HEK293 (cell line): ENCODE measurements at regions not wholly inside any gene's neighbourhood (a gene's known extent, or its start where the extent isn't known, plus 50 kb on each side); places are given as distances from the start of the nearest gene placed in this dataset.

Source experiments
- CTCF ChIA-PET: fragments of 350-600 bp; formaldehyde crosslinking; extraction: SDS; loops from one replicate; lab custom pipeline; 2021; ENCODE audit warnings: antibody characterized with exemption; lab: Yijun Ruan, JAX
- POLR2A ChIA-PET: fragments of 300-600 bp; formaldehyde crosslinking; extraction: SDS; loops from one replicate; lab custom pipeline; 2020; ENCODE audit warnings: antibody characterized with exemption, inconsistent platforms; lab: Yijun Ruan, JAX
- H3K27ac ChIP-seq: fragments of 200-500 bp; sonication (Bioruptor generic); 2 replicates; pipeline ENCODE4 v1.5.1; 2014; ENCODE audit warnings: low read depth, low read length, control low read depth, inconsistent platforms; ENCODE audit errors: extremely low read depth
- H3K36me3 ChIP-seq, 2 experiments: fragments of 200-500 bp in 1 of 2; sonication (Bioruptor generic) in 1 of 2; 1 replicate in 1 of 2; 2 replicates in 1 of 2; pipeline ENCODE4 v1.5.1; 2014 to 2017; ENCODE audit warnings: inconsistent platforms in 2 of 2, low read length in 2 of 2; ENCODE audit not compliant: control insufficient read depth in 2 of 2, insufficient read depth in 1 of 2
- H3K4me1 ChIP-seq: fragments of 200-500 bp; sonication (Bioruptor generic); 2 replicates; pipeline ENCODE4 v1.5.1; 2014; ENCODE audit warnings: mild to moderate bottlenecking, low read length, inconsistent platforms; ENCODE audit not compliant: control insufficient read depth, insufficient read depth
- H3K4me3 ChIP-seq: 2 replicates; pipeline ENCODE4 v1.5.1; 2011; ENCODE audit warnings: low read depth, mild to moderate bottlenecking, control low read depth, low read length, moderate library complexity
- H3K9me3 ChIP-seq: fragments of 200-500 bp; sonication (Bioruptor generic); 2 replicates; pipeline ENCODE4 v1.5.1; 2014; ENCODE audit warnings: low read depth, low read length, inconsistent platforms; ENCODE audit not compliant: control insufficient read depth, insufficient read depth
- BCL11B ChIP-seq: fragments of 450-650 bp; formaldehyde crosslinking; IDR thresholded peaks from 2 replicates; pipeline ENCODE4 v1.5.1; 2016; ENCODE audit warnings: low read depth, missing biosample characterization, missing genetic modification characterization
- GLI4 ChIP-seq: fragments of 450-650 bp; formaldehyde crosslinking; IDR thresholded peaks from 2 replicates; pipeline ENCODE4 v1.5.1; 2016; ENCODE audit warnings: missing biosample characterization, missing genetic modification characterization
- HOXA7 ChIP-seq: sonication (generic); formaldehyde crosslinking; IDR thresholded peaks from 2 replicates; pipeline ENCODE4 v1.8.1; 2022; ENCODE audit warnings: missing genetic modification reagents, borderline replicate concordance
- KLF8 ChIP-seq: fragments of 450-650 bp; formaldehyde crosslinking; IDR thresholded peaks from 2 replicates; pipeline ENCODE4 v1.5.1; 2016; ENCODE audit warnings: missing biosample characterization, missing genetic modification characterization
- MZF1 ChIP-seq: fragments of 450-650 bp; formaldehyde crosslinking; IDR thresholded peaks from 2 replicates; pipeline ENCODE4 v1.5.1; 2017; ENCODE audit warnings: missing biosample characterization, missing genetic modification characterization, borderline replicate concordance
- PATZ1 ChIP-seq: fragments of 450-650 bp; formaldehyde crosslinking; IDR thresholded peaks from 2 replicates; pipeline ENCODE4 v1.5.1; 2016; ENCODE audit warnings: missing biosample characterization, missing genetic modification characterization
- PRDM2 ChIP-seq: fragments of 450-650 bp; formaldehyde crosslinking; IDR thresholded peaks from 2 replicates; pipeline ENCODE4 v1.5.1; 2016; ENCODE audit warnings: missing biosample characterization, missing genetic modification characterization, borderline replicate concordance
- REPIN1 ChIP-seq: fragments of 450-650 bp; formaldehyde crosslinking; IDR thresholded peaks from 2 replicates; pipeline ENCODE4 v1.5.1; 2017; ENCODE audit warnings: missing biosample characterization, missing genetic modification characterization, low read depth
- SALL2 ChIP-seq: fragments of 450-650 bp; formaldehyde crosslinking; IDR thresholded peaks from 2 replicates; pipeline ENCODE4 v1.5.0; 2017; ENCODE audit warnings: missing biosample characterization, mild to moderate bottlenecking, missing genetic modification characterization, borderline replicate concordance
- SP7 ChIP-seq: fragments of 450-650 bp; formaldehyde crosslinking; IDR thresholded peaks from 2 replicates; pipeline ENCODE4 v1.5.1; 2016; ENCODE audit warnings: missing biosample characterization, missing genetic modification characterization
- TSHZ1 ChIP-seq: fragments of 450-650 bp; formaldehyde crosslinking; IDR thresholded peaks from 2 replicates; pipeline ENCODE4 v1.5.1; 2016; ENCODE audit warnings: missing biosample characterization, missing genetic modification characterization, borderline replicate concordance
- ZBTB48 ChIP-seq: fragments of 450-650 bp; formaldehyde crosslinking; IDR thresholded peaks from 2 replicates; pipeline ENCODE4 v1.5.1; 2016; ENCODE audit warnings: missing biosample characterization, missing genetic modification characterization
- ZNF157 ChIP-seq: fragments of 450-650 bp; formaldehyde crosslinking; IDR thresholded peaks from 2 replicates; pipeline ENCODE4 v1.5.1; 2016; ENCODE audit warnings: missing biosample characterization, missing genetic modification characterization
- ZNF18 ChIP-seq: fragments of 450-650 bp; formaldehyde crosslinking; IDR thresholded peaks from 2 replicates; pipeline ENCODE4 v1.5.1; 2016; ENCODE audit warnings: missing biosample characterization, missing genetic modification characterization
- ZNF302 ChIP-seq: fragments of 450-650 bp; formaldehyde crosslinking; IDR thresholded peaks from 2 replicates; pipeline ENCODE4 v1.5.1; 2016; ENCODE audit warnings: missing biosample characterization, missing genetic modification characterization, low read depth
- ZNF394 ChIP-seq: fragments of 450-650 bp; formaldehyde crosslinking; IDR thresholded peaks from 2 replicates; pipeline ENCODE4 v1.5.1; 2016; ENCODE audit warnings: missing biosample characterization, missing genetic modification characterization, mild to moderate bottlenecking, moderate library complexity, borderline replicate concordance
- ZNF654 ChIP-seq: fragments of 450-650 bp; formaldehyde crosslinking; IDR thresholded peaks from 2 replicates; pipeline ENCODE4 v1.5.1; 2016; ENCODE audit warnings: low read depth, missing biosample characterization, missing genetic modification characterization
- ZNF670 ChIP-seq: fragments of 450-650 bp; formaldehyde crosslinking; IDR thresholded peaks from 2 replicates; pipeline ENCODE4 v1.5.1; 2016; ENCODE audit warnings: missing biosample characterization, missing genetic modification characterization, low read depth
- ZSCAN16 ChIP-seq: fragments of 450-650 bp; formaldehyde crosslinking; IDR thresholded peaks from 2 replicates; pipeline ENCODE4 v1.5.1; 2016; ENCODE audit warnings: missing biosample characterization, missing genetic modification characterization
- ZSCAN30 ChIP-seq: fragments of 450-650 bp; IDR thresholded peaks from 2 replicates; pipeline ENCODE4 v1.5.1; 2018; ENCODE audit warnings: missing biosample characterization, mild to moderate bottlenecking, missing genetic modification characterization, moderate library complexity
- ZSCAN4 ChIP-seq: fragments of 450-650 bp; formaldehyde crosslinking; IDR thresholded peaks from 2 replicates; pipeline ENCODE4 v1.5.1; 2017; ENCODE audit warnings: missing biosample characterization, missing genetic modification characterization

GRCh38 chr5:3389471-3390026 lies 206.1 kb upstream of the IRX1 start:
- no peak for TF ChIP-seq ZSCAN16
- no peak for TF ChIP-seq ZBTB48 (tag by site-specific recombination)
- TF ChIP-seq ZNF394 (tag by site-specific recombination): no peak
- TF ChIP-seq PRDM2 (tag by site-specific recombination): no peak
- no peak for TF ChIP-seq REPIN1 (tag by site-specific recombination)
- no peak for TF ChIP-seq ZNF654 (tag by site-specific recombination)
- TF ChIP-seq ZNF157: no peak
- no peak for TF ChIP-seq MZF1 (tag by site-specific recombination)
- no peak for TF ChIP-seq PATZ1 (tag by site-specific recombination)
- no peak for TF ChIP-seq ZNF670 (tag by site-specific recombination)
- no peaks in the 10 kb centered on the region for H3K9me3 ChIP-seq
- H3K36me3 ChIP-seq: no peaks in the 10 kb centered on the region
- POLR2A ChIA-PET: no interaction called here
- no peak overlapping the region for H3K4me3 ChIP-seq
- no peak overlapping the region for H3K27ac ChIP-seq
- no peaks in the 10 kb centered on the region for H3K4me1 ChIP-seq
- CTCF ChIA-PET: interaction anchor here (0.5 kb wide), 1 partner anchor 947 kb away, joined by 3 read pairs; no protein-coding TSS in a partner anchor

- Histone ChIP-seq H3K27ac (no peak overlapping the region), H3K36me3 (no peaks in the 10 kb centered on the region), H3K9me3 (no peaks in the 10 kb centered on the region), H3K4me1 (no peaks in the 10 kb centered on the region), H3K4me3 (no peak overlapping the region)
- ChIA-PET POLR2A (no interaction called here), CTCF (no interaction called here)
- TF ChIP-seq BCL11B (tag by site-specific recombination) (no peak), ZSCAN4 (tag by site-specific recombination) (no peak), ZNF302 (tag by site-specific recombination) (no peak), TSHZ1 (tag by site-specific recombination) (no peak), ZSCAN30 (tag by site-specific recombination) (no peak), SP7 (tag by site-specific recombination) (no peak), GLI4 (tag by site-specific recombination) (no peak), SALL2 (no peak), ZNF18 (tag by site-specific recombination) (no peak), HOXA7 (CRISPR knock-in tag) (no peak), KLF8 (tag by site-specific recombination) (no peak)
These were observed 209.0 kb upstream of the IRX1 start for GRCh38 chr5:3386637-3387036.
